ENCODE measurements at regions not wholly inside any gene's neighbourhood (a gene's known extent, or its start where the extent isn't known, plus 50 kb on each side); places are given as distances from the start of the nearest gene placed in this dataset.

DNA sequence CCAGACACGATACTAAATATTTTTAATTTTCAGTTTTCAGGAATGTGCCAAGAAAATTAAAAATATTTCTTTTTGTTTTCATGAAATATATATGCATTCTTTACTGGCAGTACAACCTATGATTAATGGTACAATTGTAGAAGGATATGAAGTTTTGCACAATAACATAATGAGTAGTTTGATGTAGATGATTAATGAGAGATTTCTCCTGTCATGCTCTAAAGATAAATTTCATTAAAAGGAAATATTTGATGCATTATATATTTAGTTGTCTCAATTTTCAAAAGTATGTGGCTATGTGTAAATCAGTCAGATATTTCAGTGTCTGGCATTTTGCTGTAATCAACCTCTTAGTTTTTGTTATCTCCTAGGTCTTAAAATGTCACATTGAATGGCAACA, 940.2 kb upstream of the MDGA2 start:
- H3K4me2 ChIP-seq (ENCODE audit: insufficient read depth, insufficient read length, low read length), result no peak overlapping the region
- H3K79me2 ChIP-seq (ENCODE audit: insufficient read depth, low read length), result no peaks in the 10 kb centered on the region
- H3T11ph ChIP-seq (ENCODE audit: low read length), result no peak overlapping the region
- H3K27ac ChIP-seq (ENCODE audit: insufficient read length, low read depth, low read length), result no peak overlapping the region
- H2BK5ac ChIP-seq (ENCODE audit: insufficient read length, low read length), result no peak overlapping the region
- H3K23me2 ChIP-seq (ENCODE audit: insufficient read length, low read depth, low read length, poor library complexity, severe bottlenecking), result no peaks in the 10 kb centered on the region
- WGBS (ENCODE audit: extremely low coverage, insufficient read length, low lambda C conversion rate), result no CpG with 5 or more reads among the region's 1 CpG
- no peak overlapping the region for H4K5ac ChIP-seq (ENCODE audit: insufficient read length, low read depth, low read length)
- H2BK12ac ChIP-seq (ENCODE audit: insufficient read length, low read depth, low read length), result no peak overlapping the region
- H3K36me3 Mint-ChIP-seq (ENCODE audit: insufficient read depth in 1 of 3, low read depth in 3 of 3), result peaks cover 3 to 13% (median 9%) of the 10 kb centered on the region in 3 experiments; a peak in 5 of 7 replicates
- no peak overlapping the region for H3K23ac ChIP-seq (ENCODE audit: insufficient read length, low read depth, low read length)
- H4K8ac ChIP-seq (replicated peaks; ENCODE audit: insufficient read length, low read depth, low read length), result no peak overlapping the region
- H2AK5ac ChIP-seq (ENCODE audit: insufficient read length, low read length), result no peak overlapping the region
- no peaks in the 10 kb centered on the region for H4K20me1 ChIP-seq (ENCODE audit: control insufficient read depth, insufficient read depth, insufficient read length)
- H3K27ac Mint-ChIP-seq, result no peak overlapping the region
- no peaks in the 10 kb centered on the region for H3K27me3 ChIP-seq (ENCODE audit: insufficient read depth, low read length)
- H4K91ac ChIP-seq (ENCODE audit: insufficient read length, low read depth, low read length), result no peak overlapping the region
- H3K4ac ChIP-seq (ENCODE audit: low read depth, low read length), result no peak overlapping the region
- H2BK15ac ChIP-seq (ENCODE audit: low read depth, low read length), result no peak overlapping the region
- no peaks in the 10 kb centered on the region for H3K4me1 Mint-ChIP-seq
- H3K14ac ChIP-seq (ENCODE audit: insufficient read depth, low read length), result no peak overlapping the region
- H3K4me3 Mint-ChIP-seq, result no peak overlapping the region
- H3K56ac ChIP-seq (ENCODE audit: insufficient read length, low read depth, low read length), result no peak overlapping the region
- H3K18ac ChIP-seq (ENCODE audit: insufficient read length, low read depth, low read length), result no peak overlapping the region
- H3K9ac ChIP-seq (ENCODE audit: extremely low read depth, insufficient read length, low read length), result no peak overlapping the region
- H2AFZ ChIP-seq (ENCODE audit: low read length), result no peak overlapping the region
- TF ChIP-seq, protein P1, sequence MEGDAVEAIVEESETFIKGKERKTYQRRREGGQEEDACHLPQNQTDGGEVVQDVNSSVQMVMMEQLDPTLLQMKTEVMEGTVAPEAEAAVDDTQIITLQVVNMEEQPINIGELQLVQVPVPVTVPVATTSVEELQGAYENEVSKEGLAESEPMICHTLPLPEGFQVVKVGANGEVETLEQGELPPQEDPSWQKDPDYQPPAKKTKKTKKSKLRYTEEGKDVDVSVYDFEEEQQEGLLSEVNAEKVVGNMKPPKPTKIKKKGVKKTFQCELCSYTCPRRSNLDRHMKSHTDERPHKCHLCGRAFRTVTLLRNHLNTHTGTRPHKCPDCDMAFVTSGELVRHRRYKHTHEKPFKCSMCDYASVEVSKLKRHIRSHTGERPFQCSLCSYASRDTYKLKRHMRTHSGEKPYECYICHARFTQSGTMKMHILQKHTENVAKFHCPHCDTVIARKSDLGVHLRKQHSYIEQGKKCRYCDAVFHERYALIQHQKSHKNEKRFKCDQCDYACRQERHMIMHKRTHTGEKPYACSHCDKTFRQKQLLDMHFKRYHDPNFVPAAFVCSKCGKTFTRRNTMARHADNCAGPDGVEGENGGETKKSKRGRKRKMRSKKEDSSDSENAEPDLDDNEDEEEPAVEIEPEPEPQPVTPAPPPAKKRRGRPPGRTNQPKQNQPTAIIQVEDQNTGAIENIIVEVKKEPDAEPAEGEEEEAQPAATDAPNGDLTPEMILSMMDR (conservative IDR thresholded peaks at IDR 0.05), result no peak
- DNase-seq, result no peak
- H3K79me1 ChIP-seq (ENCODE audit: insufficient read depth, low read depth, low read length, poor library complexity, severe bottlenecking), result no peaks in the 10 kb centered on the region
- H3K4me1 ChIP-seq (ENCODE audit: insufficient read depth, low read length), result no peaks in the 10 kb centered on the region
- H3K9me3 Mint-ChIP-seq, result peaks cover 8 to 19% of the 10 kb centered on the region in 2 experiments
- no peaks in the 10 kb centered on the region for H3K27me3 Mint-ChIP-seq (ENCODE audit: low read depth)
- H2BK20ac ChIP-seq (ENCODE audit: low read depth, low read length, poor library complexity, severe bottlenecking), result no peak overlapping the region
- no peaks in the 10 kb centered on the region for H3K9me3 ChIP-seq (ENCODE audit: control insufficient read depth, low read depth, low read length)
- H2BK120ac ChIP-seq (ENCODE audit: low read depth, low read length, poor library complexity, severe bottlenecking), result no peak overlapping the region

All from H9 (cell line).